GM18505 (cell line): ENCODE measurements at regions not wholly inside any gene's neighbourhood (a gene's known extent, or its start where the extent isn't known, plus 50 kb on each side); places are given as distances from the start of the nearest gene placed in this dataset.

Experiments used
- ATAC-seq: cut with Tn5 transposase; IDR thresholded peaks from one replicate; pipeline ENCODE4 v1.9.1; 2021; ENCODE audit not compliant: unreplicated experiment
- POLR2A ChIP-seq: IDR thresholded peaks from 4 replicates; pipeline ENCODE4 v1.6.1; 2011; ENCODE audit warnings: borderline replicate concordance; ENCODE audit not compliant: insufficient read depth, insufficient read length; ENCODE audit errors: extremely low read depth

GRCh38 chr11:115665175-115665821 lies 161.1 kb upstream of the CADM1 start:
- ATAC-seq: no peak
- no peak for TF ChIP-seq POLR2A

- no peak for ATAC-seq
- no peak for TF ChIP-seq POLR2A
Observed at GRCh38 chr11:115664313-115664712, 160.1 kb upstream of the CADM1 start.

GRCh38 chr11:115663790-115664189 lies 159.6 kb upstream of the CADM1 start:
- no peak for TF ChIP-seq POLR2A
- no peak for ATAC-seq

GRCh38 chr11:115660030-115660805 lies 156.0 kb upstream of the CADM1 start:
- no peak for ATAC-seq
- TF ChIP-seq POLR2A: no peak

GRCh38 chr11:115659061-115659963 lies 155.1 kb upstream of the CADM1 start:
- TF ChIP-seq POLR2A: no peak
- no peak for ATAC-seq

- no peak for ATAC-seq
- no peak for TF ChIP-seq POLR2A
Observed at GRCh38 chr11:115657586-115657985, 153.4 kb upstream of the CADM1 start.

GRCh38 chr11:115656669-115657068 lies 152.5 kb upstream of the CADM1 start:
- no peak for TF ChIP-seq POLR2A

GRCh38 chr11:115656041-115656440 lies 151.8 kb upstream of the CADM1 start:
- no peak for TF ChIP-seq POLR2A
- no peak for ATAC-seq

More at GRCh38 chr11:115656669-115657068, 152.5 kb upstream of the CADM1 start:
- no peak for ATAC-seq

GRCh38 chr11:115654792-115655191 lies 150.6 kb upstream of the CADM1 start:
- ATAC-seq: no peak
- no peak for TF ChIP-seq POLR2A

GRCh38 chr11:115653926-115654325 lies 149.7 kb upstream of the CADM1 start:
- TF ChIP-seq POLR2A: no peak
- ATAC-seq: no peak

- no peak for TF ChIP-seq POLR2A
- no peak for ATAC-seq
Observed at GRCh38 chr11:115653076-115653475, 148.9 kb upstream of the CADM1 start.

- no peak for ATAC-seq
- TF ChIP-seq POLR2A: no peak
Observed at GRCh38 chr11:115652496-115652895, 148.3 kb upstream of the CADM1 start.

- no peak for ATAC-seq
- TF ChIP-seq POLR2A: no peak
Observed at GRCh38 chr11:115652094-115652493, 147.9 kb upstream of the CADM1 start.

- TF ChIP-seq POLR2A: no peak
Observed at GRCh38 chr11:115649461-115649860, 145.2 kb upstream of the CADM1 start.

GRCh38 chr11:115645631-115646317 lies 141.6 kb upstream of the CADM1 start:
- no peak for TF ChIP-seq POLR2A
- ATAC-seq: no peak

More at GRCh38 chr11:115649461-115649860, 145.2 kb upstream of the CADM1 start:
- ATAC-seq: no peak
